HG02885 (cell line): ENCODE measurements at regions not wholly inside any gene's neighbourhood (a gene's known extent, or its start where the extent isn't known, plus 50 kb on each side); places are given as distances from the start of the nearest gene placed in this dataset.
A peak's percentile ranks its signal among the peaks of the same experiment; 100 is the strongest.

ENCODE experiments used
- ATAC-seq: cut with Tn5 transposase; IDR thresholded peaks from one replicate; pipeline ENCODE4 v1.9.1; 2021; ENCODE audit warnings: mild to moderate bottlenecking; ENCODE audit not compliant: unreplicated experiment, poor library complexity

DNA sequence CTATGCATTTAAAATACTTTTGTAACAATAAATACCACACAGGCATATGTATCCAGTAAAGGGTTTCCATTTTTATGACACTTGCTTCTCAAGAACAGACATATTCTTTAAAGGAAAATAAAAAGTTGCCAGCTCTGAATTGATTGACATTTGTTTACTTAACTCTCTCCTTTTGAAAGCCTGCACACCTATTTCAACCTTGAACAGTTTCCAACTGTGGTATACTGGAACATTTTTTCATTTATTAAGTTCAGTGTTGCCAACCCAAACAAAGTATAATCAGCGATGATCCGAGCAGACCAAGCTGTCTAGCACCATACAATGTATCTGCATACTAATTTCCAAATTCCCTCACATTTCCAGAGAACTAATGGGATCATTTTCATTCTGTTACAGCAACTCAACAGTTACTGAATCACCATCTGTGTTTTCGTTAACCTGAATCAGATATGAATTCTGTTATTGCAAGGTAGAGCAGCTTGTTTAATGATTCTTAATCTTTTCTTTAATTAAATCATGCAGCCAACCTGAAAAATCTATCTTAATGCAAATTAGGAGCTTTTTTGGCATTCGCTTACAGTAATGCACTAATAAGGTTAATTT lies 725.5 kb upstream of the ZEB2 start:
- no peak for ATAC-seq

- no peak for ATAC-seq
Measured at GRCh38 chr2:145235312-145235711, 715.4 kb upstream of the ZEB2 start.

- ATAC-seq: no peak
Measured at GRCh38 chr2:145230546-145230945, 710.6 kb upstream of the ZEB2 start.

GRCh38 chr2:145228506-145228905 lies 708.6 kb upstream of the ZEB2 start:
- no peak for ATAC-seq

GRCh38 chr2:145226901-145227300 lies 707.0 kb upstream of the ZEB2 start:
- no peak for ATAC-seq

GRCh38 chr2:145221516-145221915 lies 701.6 kb upstream of the ZEB2 start:
- no peak for ATAC-seq

DNA sequence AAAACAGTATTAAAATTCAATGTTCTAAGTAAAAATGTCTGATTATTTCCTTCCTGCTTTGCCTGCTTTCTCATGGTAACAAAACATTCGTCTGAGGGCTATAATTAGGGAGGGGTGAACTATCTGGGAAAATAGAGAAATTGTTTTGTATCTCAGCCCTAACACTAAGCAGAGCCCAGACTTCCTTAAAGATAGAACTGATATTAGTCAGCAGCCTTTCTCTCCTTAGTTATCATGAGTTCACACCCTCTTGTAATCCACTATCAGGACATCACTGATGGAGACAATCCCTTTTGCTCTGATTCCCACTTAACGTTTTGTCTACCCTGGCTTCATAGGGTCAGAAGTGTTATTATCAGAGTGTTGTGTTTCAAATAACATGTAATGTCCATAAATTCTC lies 701.1 kb upstream of the ZEB2 start:
- ATAC-seq: no peak

- ATAC-seq: no peak
Measured at GRCh38 chr2:145220496-145220895, 700.6 kb upstream of the ZEB2 start.

- ATAC-seq: no peak
Measured at GRCh38 chr2:145207884-145208283, 688.0 kb upstream of the ZEB2 start.

- ATAC-seq: no peak
Measured at GRCh38 chr2:145206496-145207281, 686.8 kb upstream of the ZEB2 start.

DNA sequence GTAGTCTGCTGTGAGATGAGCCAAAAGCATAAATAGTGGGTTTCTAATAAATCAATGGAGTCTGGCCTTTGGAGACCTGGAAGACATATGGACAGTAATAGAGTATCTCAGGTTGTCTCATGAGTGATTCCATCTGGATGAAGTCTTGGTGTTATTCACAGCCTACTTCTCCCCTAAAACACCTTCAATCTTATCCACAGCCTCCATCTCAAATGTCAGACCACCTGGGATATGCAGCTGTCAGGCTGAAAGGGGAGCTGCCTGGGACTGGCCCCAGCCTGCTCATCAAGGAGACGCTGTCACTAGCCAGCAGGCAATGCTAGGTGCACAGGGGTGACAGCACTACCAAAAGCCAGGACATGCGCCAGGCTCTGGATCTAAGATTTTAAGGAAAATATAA lies 684.0 kb upstream of the ZEB2 start:
- no peak for ATAC-seq

- no peak for ATAC-seq
Measured at GRCh38 chr2:145199827-145200706, 680.1 kb upstream of the ZEB2 start.

DNA sequence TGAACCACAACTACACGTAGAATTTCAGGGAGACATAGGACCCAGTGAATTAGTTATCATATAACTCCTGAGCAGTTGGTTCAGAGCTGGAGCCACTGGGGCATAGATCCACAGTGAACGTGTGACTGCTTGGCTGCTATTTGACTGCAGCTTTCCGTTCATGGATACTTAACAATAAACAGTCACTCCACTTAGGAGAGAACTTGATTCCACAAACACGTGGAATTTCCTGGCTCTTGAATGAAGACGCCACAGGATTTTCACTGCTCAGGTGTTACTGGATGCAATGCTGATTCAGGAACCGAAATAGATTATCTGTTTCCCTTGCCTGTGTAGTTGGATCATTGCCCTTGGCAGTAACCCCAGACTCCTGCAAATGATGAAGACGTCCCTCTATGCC lies 679.1 kb upstream of the ZEB2 start:
- ATAC-seq: no peak

- ATAC-seq: no peak
Measured at GRCh38 chr2:145198555-145198954, 678.6 kb upstream of the ZEB2 start.

DNA sequence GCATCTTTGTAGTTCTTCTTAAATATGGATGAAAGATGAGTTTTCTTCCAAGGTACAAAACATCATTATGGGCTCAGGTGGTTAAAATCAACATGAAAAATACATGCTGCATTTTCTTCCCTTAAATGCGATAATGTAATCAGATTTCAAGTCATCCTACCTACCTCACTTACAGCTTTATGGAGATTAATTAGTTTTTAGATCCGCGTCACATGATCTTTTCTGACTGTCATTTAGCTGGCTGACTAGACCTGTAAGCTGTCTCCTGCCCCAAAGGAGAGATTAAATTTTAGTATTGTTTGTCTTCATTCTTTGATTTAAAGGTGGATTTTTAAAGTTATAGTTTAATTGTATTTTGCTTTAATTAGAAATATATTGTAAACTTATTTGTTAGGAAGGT lies 678.0 kb upstream of the ZEB2 start:
- ATAC-seq: no peak

DNA sequence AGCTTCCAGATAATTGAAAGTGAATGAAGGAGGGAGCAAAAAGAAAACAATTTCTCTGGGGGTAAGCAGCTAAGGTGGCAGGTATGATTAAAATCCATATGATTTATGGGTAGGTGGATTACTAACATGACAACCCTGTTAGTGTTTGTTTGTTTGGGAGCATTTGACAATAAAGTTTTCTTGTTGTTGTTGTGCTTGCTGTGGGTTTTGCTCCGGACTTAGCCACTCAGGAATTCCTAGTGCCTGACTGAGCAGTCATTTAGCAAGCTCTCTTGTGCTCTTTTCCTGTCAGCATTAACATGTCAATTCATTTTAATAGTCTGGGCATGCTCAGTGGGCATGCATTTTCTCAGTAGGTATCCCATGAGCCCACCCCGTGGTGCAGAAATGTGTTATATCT lies 674.8 kb upstream of the ZEB2 start:
- no peak for ATAC-seq

DNA sequence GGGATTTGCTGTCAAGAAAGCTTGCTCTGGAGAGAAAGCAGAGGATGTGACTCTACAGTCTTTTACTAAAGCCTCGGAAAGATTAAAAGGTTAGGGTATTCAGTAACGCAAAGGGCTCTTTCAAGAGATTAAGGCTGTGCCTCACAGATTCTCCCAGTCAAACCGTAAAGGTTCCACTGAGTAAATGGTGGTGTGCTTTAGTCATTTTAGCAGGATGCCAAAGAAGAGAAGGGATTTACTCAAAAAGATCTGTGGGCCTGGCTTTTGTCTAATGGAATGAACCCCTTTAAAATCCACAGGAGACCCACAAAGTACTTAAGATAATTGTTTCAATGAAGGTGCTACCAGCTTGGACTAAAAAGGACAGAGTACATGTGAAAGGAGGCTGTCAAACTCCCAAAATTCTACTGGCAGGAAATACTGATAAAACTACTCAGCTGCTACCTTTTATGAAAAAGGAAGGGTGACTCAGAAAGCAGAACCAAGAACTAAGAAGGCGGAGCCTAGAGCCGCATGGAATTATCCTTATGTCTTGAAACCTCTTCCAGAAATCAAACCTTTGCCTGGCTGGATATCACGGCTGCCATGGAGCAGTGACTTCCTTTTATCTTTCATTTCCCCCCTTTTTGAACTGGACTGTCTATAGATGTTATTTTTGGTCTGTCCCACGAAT lies 670.2 kb upstream of the ZEB2 start:
- no peak for ATAC-seq

GRCh38 chr2:145186303-145186702 lies 666.4 kb upstream of the ZEB2 start:
- ATAC-seq: peak; percentile 43

GRCh38 chr2:145185696-145186095 lies 665.8 kb upstream of the ZEB2 start:
- ATAC-seq: no peak

DNA sequence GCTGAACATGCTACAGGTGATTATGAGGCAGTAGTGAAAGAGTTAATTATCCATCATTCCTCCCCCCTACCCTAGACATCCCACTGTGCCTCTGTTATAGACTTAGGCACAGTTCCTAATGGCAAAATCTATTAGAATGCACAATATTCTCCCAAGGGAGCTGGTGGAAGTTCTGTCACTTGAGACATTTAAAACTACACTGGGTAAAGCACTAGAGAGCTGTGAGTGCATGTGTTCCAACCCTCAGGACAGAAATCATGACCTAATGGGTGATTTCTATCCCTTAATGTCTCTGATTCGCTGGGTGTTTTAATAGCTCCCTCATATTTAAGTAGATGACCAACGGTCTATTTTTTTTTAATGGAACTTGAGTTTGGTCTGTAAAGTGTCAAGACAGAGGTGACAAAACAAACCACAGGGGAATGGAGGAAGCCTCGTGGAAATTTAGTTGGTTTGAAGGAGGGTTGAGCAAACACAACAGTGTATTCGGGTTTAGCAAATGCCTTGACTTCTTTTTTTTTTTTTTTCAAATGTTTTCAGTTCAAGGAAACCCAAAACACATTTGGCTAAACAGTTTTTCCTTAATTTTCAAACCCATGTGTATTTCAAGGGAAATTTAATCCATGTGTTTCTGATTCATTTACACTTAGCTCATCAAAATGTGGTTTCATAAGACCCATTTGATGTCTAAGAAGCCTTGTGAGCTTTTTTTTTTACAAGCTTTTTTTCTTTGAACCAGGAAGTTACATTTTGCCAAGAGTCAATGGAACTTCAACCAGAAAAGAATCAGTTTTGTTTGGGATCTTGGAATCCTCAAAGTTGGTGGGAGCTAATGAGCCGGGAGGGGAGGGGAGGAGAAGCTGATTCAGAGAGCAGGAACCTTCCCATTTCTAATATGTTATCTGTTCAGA lies 665.1 kb upstream of the ZEB2 start:
- ATAC-seq: no peak
